ENCODE measurements at regions not wholly inside any gene's neighbourhood (a gene's known extent, or its start where the extent isn't known, plus 50 kb on each side); places are given as distances from the start of the nearest gene placed in this dataset.

DNA sequence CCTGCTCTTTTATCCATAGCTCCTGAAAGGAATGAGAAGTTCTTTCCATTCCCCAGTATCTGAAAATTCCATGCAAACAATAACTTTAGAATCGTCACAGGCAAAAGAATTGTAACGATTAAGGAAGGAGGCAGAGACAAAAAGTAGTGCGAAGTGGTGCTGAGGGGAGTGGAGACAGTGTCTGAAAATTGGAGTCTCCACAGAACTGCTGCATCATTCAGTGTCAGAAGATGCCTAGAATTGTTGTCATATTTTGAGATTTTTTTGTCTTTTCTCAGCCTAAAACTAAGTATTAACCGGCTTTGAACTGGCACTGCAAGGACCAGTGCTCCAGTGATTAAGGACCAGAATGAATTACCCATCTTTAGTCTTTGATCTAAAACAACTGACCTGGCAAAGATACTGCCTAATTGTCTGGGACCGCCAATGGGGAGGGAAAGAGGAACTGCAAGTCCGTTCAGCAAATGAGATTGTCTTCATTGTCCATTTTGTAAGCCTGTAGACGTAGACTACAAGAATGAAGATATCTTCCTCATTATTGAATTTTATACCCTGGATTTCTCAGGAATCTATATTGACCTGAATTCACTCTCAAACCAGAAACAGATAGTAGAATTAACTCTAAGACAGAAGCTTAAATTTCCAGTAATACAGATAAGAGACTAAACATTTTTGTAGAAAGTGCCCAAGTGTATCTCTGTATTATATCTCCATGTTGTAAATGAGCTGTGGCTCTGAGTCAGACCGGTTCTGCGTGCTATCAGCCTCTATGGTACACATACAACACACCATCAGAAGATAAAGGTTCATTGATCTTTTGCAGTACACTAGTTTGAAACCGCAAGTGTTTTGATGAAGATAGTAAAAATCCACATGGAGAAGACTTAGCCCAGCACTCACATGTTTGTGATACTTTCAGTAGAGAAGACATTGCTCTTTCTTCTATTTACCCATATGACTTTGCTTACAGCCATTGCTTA, 293.2 kb downstream of the EFNB2 start:
- DNase-seq (ENCODE audit: low spot score in 2 of 2): no peak
- TF ChIP-seq, protein P1, sequence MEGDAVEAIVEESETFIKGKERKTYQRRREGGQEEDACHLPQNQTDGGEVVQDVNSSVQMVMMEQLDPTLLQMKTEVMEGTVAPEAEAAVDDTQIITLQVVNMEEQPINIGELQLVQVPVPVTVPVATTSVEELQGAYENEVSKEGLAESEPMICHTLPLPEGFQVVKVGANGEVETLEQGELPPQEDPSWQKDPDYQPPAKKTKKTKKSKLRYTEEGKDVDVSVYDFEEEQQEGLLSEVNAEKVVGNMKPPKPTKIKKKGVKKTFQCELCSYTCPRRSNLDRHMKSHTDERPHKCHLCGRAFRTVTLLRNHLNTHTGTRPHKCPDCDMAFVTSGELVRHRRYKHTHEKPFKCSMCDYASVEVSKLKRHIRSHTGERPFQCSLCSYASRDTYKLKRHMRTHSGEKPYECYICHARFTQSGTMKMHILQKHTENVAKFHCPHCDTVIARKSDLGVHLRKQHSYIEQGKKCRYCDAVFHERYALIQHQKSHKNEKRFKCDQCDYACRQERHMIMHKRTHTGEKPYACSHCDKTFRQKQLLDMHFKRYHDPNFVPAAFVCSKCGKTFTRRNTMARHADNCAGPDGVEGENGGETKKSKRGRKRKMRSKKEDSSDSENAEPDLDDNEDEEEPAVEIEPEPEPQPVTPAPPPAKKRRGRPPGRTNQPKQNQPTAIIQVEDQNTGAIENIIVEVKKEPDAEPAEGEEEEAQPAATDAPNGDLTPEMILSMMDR (IDR thresholded peaks at IDR 0.05): no peak
- no peaks in the 10 kb centered on the region for H3K27me3 ChIP-seq
- H3K36me3 ChIP-seq: no peaks in the 10 kb centered on the region
- no peaks in the 10 kb centered on the region for H3K4me1 ChIP-seq
- intact Hi-C loops (cut with DNase I): no loop called here
- H3K4me3 ChIP-seq: no peak overlapping the region
- no peaks in the 10 kb centered on the region for H3K9me3 ChIP-seq
- H3K27ac ChIP-seq: no peak overlapping the region

DNA sequence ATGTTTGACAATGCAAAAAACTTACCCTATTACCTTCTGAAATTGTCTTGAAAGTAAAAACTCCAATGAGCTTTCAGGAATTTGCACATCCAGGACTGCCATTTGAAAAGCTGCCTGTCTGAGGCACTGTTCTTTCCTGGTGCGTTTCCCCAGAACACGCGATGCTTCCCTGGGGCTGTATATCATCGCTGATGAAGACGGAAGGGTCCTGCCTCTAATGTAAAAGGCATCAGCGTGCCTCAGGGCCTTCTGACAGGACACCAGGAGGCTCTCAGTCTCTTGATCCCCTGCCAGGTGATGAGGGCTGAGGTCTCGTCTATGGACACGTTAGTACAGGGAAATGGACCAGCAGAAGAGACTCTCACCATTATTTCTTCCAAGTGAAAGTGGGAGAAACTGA, 296.8 kb downstream of the EFNB2 start:
- intact Hi-C loops (cut with DNase I): no loop called here
- no peaks in the 10 kb centered on the region for H3K9me3 ChIP-seq
- no peaks in the 10 kb centered on the region for H3K4me1 ChIP-seq

GRCh38 chr13:106234636-106235035, 300.8 kb downstream of the EFNB2 start:
- H3K4me3 ChIP-seq: no peak overlapping the region
- no peaks in the 10 kb centered on the region for H3K4me1 ChIP-seq
- intact Hi-C loops (cut with DNase I): no loop called here
- H3K27me3 ChIP-seq: no peaks in the 10 kb centered on the region
- no peaks in the 10 kb centered on the region for H3K9me3 ChIP-seq
- TF ChIP-seq, protein P1 (IDR thresholded peaks at IDR 0.05): no peak
- no peak for DNase-seq (ENCODE audit: low spot score in 2 of 2)
- H3K27ac ChIP-seq: no peak overlapping the region
- no peaks in the 10 kb centered on the region for H3K36me3 ChIP-seq

More for the DNA sequence above, 296.8 kb downstream of the EFNB2 start:
- DNase-seq (ENCODE audit: low spot score in 2 of 2): no peak
- H3K27me3 ChIP-seq: no peaks in the 10 kb centered on the region
- TF ChIP-seq, protein P1 (IDR thresholded peaks at IDR 0.05): no peak
- H3K4me3 ChIP-seq: no peak overlapping the region
- H3K27ac ChIP-seq: no peak overlapping the region
- H3K36me3 ChIP-seq: no peaks in the 10 kb centered on the region

- Histone ChIP-seq H3K36me3 (no peaks in the 10 kb centered on the region), H3K27me3 (no peaks in the 10 kb centered on the region), H3K4me1 (no peaks in the 10 kb centered on the region), H3K27ac (no peak overlapping the region), H3K4me3 (no peak overlapping the region), H3K9me3 (no peaks in the 10 kb centered on the region)
- TF ChIP-seq, protein P1 (IDR thresholded peaks at IDR 0.05): no peak
- intact Hi-C loops (cut with DNase I): no loop called here
- DNase-seq (ENCODE audit: low spot score in 2 of 2): no peak
These were observed 302.2 kb downstream of the EFNB2 start for GRCh38 chr13:106233134-106233735.

DNA sequence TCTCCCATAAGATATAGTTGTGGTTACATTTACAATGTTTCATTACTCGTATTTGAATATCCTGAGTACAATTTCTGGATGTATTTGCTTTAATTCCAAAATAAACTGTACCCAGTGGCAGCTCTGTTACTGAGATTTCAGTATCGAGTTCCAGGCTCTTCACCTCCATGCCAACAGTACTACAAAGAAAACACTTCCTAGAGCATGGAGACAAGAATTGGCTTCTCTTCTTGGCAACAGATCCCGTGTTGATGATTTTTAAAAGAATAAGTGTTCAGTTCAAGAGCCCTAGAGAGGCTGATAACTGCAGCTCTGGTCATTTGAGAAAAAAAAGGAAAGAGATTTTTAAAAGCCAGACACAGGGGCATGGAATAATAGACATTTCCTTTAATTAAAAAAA, 302.8 kb downstream of the EFNB2 start:
- H3K36me3 ChIP-seq: no peaks in the 10 kb centered on the region
- no peaks in the 10 kb centered on the region for H3K27me3 ChIP-seq
- intact Hi-C loops (cut with DNase I): no loop called here
- H3K9me3 ChIP-seq: no peaks in the 10 kb centered on the region
- H3K4me1 ChIP-seq: no peaks in the 10 kb centered on the region
- TF ChIP-seq, protein P1 (IDR thresholded peaks at IDR 0.05): no peak
- H3K27ac ChIP-seq: no peak overlapping the region
- H3K4me3 ChIP-seq: no peak overlapping the region
- DNase-seq (ENCODE audit: low spot score in 2 of 2): no peak

All from ascending aorta (tissue), 2 donors.